Muscle of arm (tissue), 1 donor: ENCODE measurements at regions not wholly inside any gene's neighbourhood (a gene's known extent, or its start where the extent isn't known, plus 50 kb on each side); places are given as distances from the start of the nearest gene placed in this dataset.
"Not testable (repeated sequence)": the region's sequence is repeated elsewhere in the genome, so short reads cannot be mapped to it uniquely, and the experiment has no call there.

ENCODE experiments used
- DNase-seq: peaks from one replicate; pipeline ENCODE4 v3.0.0-alpha.2; 2013

GRCh38 chr9:19656704-19657103 is 132.1 kb downstream of the SLC24A2 start:
- DNase-seq = no peak

GRCh38 chr9:19651681-19652080 is 137.2 kb downstream of the SLC24A2 start:
- no peak for DNase-seq

- DNase-seq = no peak
Observed at GRCh38 chr9:19650312-19650711, 138.5 kb downstream of the SLC24A2 start.

GRCh38 chr9:19649336-19650041 is 139.3 kb downstream of the SLC24A2 start:
- DNase-seq = no peak

GRCh38 chr9:19648672-19649071 is 140.2 kb downstream of the SLC24A2 start:
- no peak for DNase-seq

GRCh38 chr9:19643875-19644274 is 145.0 kb downstream of the SLC24A2 start:
- no peak for DNase-seq

GRCh38 chr9:19642256-19642655 is 146.6 kb downstream of the SLC24A2 start:
- no peak for DNase-seq

GRCh38 chr9:19641046-19641445 is 147.8 kb downstream of the SLC24A2 start:
- DNase-seq = no peak

GRCh38 chr9:19640014-19640413 is 148.8 kb downstream of the SLC24A2 start:
- DNase-seq = no peak

GRCh38 chr9:19637084-19637483 is 151.8 kb downstream of the SLC24A2 start:
- no peak for DNase-seq

GRCh38 chr9:19634881-19635280 is 154.0 kb downstream of the SLC24A2 start:
- DNase-seq = no peak

GRCh38 chr9:19631181-19631580 is 157.7 kb downstream of the SLC24A2 start:
- DNase-seq = no peak

GRCh38 chr9:19630760-19631159 is 158.1 kb downstream of the SLC24A2 start:
- DNase-seq = no peak

- no peak for DNase-seq
Observed at GRCh38 chr9:19629488-19629887, 159.3 kb downstream of the SLC24A2 start.

GRCh38 chr9:19625426-19625825 is 163.4 kb downstream of the SLC24A2 start:
- not testable (repeated sequence) for DNase-seq

- DNase-seq = no peak
Observed at GRCh38 chr9:19624519-19624918, 164.3 kb downstream of the SLC24A2 start.

- DNase-seq = no peak
Observed at GRCh38 chr9:19623941-19624340, 164.9 kb downstream of the SLC24A2 start.

GRCh38 chr9:19620326-19620725 is 168.5 kb downstream of the SLC24A2 start:
- no peak for DNase-seq

GRCh38 chr9:19619221-19619620 is 169.6 kb downstream of the SLC24A2 start:
- DNase-seq = no peak

GRCh38 chr9:19618816-19619215 is 170.0 kb downstream of the SLC24A2 start:
- DNase-seq = no peak

GRCh38 chr9:19615036-19615624 is 173.7 kb downstream of the SLC24A2 start:
- DNase-seq = no peak

GRCh38 chr9:19614294-19614693 is 174.5 kb downstream of the SLC24A2 start:
- DNase-seq = no peak

GRCh38 chr9:19600538-19600937 is 188.3 kb downstream of the SLC24A2 start:
- DNase-seq = no peak

GRCh38 chr9:19598722-19599121 is 189.9 kb downstream of the ACER2 start:
- DNase-seq = no peak
